ENCODE measurements at regions not wholly inside any gene's neighbourhood (a gene's known extent, or its start where the extent isn't known, plus 50 kb on each side); places are given as distances from the start of the nearest gene placed in this dataset.

GRCh38 chr3:10620833-10621082, 115.4 kb upstream of the ATP2B2 start:
- no peak for TF ChIP-seq CTCF (IDR thresholded peaks at IDR 0.05)
- TF ChIP-seq POLR2AphosphoS5 (IDR thresholded peaks at IDR 0.05): no peak
- no peak for TF ChIP-seq POLR2A (IDR thresholded peaks at IDR 0.05)
